SK-N-SH (cell line): ENCODE measurements at regions not wholly inside any gene's neighbourhood (a gene's known extent, or its start where the extent isn't known, plus 50 kb on each side); places are given as distances from the start of the nearest gene placed in this dataset.

Experiments
- CTCF ChIP-seq: fragments of 200-600 bp; sonication (generic); IDR thresholded peaks from 2 replicates; pipeline ENCODE4 v1.6.1; 2017; ENCODE audit warnings: antibody characterized with exemption, mild to moderate bottlenecking, moderate library complexity
- FOXJ3 ChIP-seq: sonication (generic); formaldehyde crosslinking; IDR thresholded peaks from 2 replicates; pipeline ENCODE4 v1.5.1; 2020; ENCODE audit warnings: mild to moderate bottlenecking, missing genetic modification reagents
- POLR2AphosphoS5 ChIP-seq: IDR thresholded peaks from 2 replicates; pipeline ENCODE4 v1.6.1; 2012; ENCODE audit warnings: low read depth, low read length
- RAD21 ChIP-seq: IDR thresholded peaks from 2 replicates; pipeline ENCODE4 v1.6.1; 2012; ENCODE audit warnings: mild to moderate bottlenecking, low read length
- REST ChIP-seq: IDR thresholded peaks from 2 replicates; pipeline ENCODE4 v1.6.1; 2012; ENCODE audit warnings: mild to moderate bottlenecking, low read depth, low read length, moderate library complexity

GRCh38 chr2:67499989-67500388 lies 102.9 kb downstream of the ETAA1 start:
- TF ChIP-seq REST, result no peak
- no peak for TF ChIP-seq POLR2AphosphoS5
- TF ChIP-seq CTCF, result no peak
- no peak for TF ChIP-seq RAD21
- no peak for TF ChIP-seq FOXJ3 (CRISPR knock-in tag)
